PC-3 (cell line): ENCODE measurements at regions not wholly inside any gene's neighbourhood (a gene's known extent, or its start where the extent isn't known, plus 50 kb on each side); places are given as distances from the start of the nearest gene placed in this dataset.
"Not testable (repeated sequence)": the region's sequence is repeated elsewhere in the genome, so short reads cannot be mapped to it uniquely, and the experiment has no call there.

ENCODE experiments used
- CTCF ChIP-seq: fragments of 300-600 bp; sonication (generic); conservative IDR thresholded peaks from 2 replicates; pipeline ENCODE4 v1.5.1; 2017; ENCODE audit warnings: antibody characterized with exemption, low read depth, mild to moderate bottlenecking, low read length
- EZH2 ChIP-seq: fragments of 300-600 bp; sonication (generic); IDR thresholded peaks from one replicate; pipeline ENCODE4 v1.6.1; 2017; ENCODE audit warnings: antibody characterized with exemption, mild to moderate bottlenecking, low read length; ENCODE audit not compliant: unreplicated experiment
- EZH2phosphoT487 ChIP-seq: fragments of 300-600 bp; sonication (generic); IDR thresholded peaks from 2 replicates; pipeline ENCODE4 v1.6.1; 2018; ENCODE audit warnings: mild to moderate bottlenecking, antibody characterized with exemption, low read length, borderline replicate concordance

GRCh38 chr2:95725677-95726076 is 133.9 kb downstream of the TRIM43 start:
- TF ChIP-seq CTCF, EZH2phosphoT487, EZH2: not testable (repeated sequence)
